Activated CD8-positive, alpha-beta memory T cell treated with anti-CD3 and anti-CD28 coated beads, Interleukin-2, amount 50 U/mL, for 1 hour (primary cell): ENCODE measurements at regions not wholly inside any gene's neighbourhood (a gene's known extent, or its start where the extent isn't known, plus 50 kb on each side); places are given as distances from the start of the nearest gene placed in this dataset.

Source experiments
- DNase-seq: peaks from one replicate; pipeline ENCODE4 v3.0.0-alpha.2; 2020; ENCODE audit errors: extremely low read depth

DNA sequence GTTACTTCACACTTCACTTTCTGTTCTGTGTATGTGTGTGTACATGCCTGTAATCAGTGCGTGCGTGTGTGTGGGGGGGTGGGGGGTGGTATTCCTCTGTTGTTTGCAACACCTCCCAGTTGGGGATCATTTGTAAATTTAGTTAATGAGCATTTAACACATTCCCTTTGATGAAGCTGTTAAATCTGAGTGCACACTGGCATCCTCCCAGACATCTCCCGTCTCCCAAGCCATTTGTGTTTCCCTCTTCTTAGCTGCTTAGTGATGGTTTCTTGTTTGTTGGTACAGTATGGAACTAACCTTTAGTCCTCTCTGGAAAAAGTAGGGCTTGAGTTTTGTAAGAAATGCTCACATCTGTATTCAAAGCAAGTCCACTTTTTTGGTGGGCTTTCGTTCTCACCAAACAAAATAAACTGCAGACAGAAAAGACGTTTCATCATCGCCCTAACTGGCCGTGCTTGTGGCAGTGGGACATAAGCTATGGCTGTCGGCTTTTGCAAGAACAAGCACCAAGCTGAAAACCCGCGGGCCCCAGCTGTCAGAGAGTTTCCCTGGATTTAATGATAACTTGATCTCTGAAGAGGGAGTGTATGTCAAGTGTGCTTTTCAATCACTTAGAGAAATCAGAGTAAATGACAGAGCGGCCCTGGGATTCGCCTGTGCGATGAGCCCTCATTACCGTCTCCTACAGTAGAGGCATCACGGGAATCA, 54.9 kb upstream of the SASH1 start:
- no peak for DNase-seq

GRCh38 chr6:148288541-148288940, 54.1 kb upstream of the SASH1 start:
- no peak for DNase-seq

GRCh38 chr6:148289153-148289552, 53.5 kb upstream of the SASH1 start:
- DNase-seq: no peak

DNA sequence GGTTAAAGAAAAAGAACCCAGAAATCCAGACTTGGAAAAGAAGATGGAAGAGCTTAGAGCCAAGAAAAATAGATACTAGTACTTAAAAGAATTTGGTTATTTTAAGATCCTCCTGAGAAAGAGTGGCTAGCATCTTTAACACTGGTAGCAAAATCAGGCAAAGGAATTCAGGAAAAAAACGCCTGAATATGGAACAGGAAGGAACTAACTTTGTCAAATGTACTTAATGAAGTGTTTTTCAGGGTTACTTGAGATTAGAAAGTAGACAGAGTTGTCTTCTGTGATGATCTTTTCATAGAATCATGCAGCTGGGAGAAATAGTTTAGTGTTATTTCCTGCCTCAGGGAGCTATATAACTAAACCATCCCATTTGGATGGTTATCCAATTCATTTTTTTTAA, 50.8 kb upstream of the SASH1 start:
- DNase-seq: no peak
